IMR-90 (cell line): ENCODE measurements at regions not wholly inside any gene's neighbourhood (a gene's known extent, or its start where the extent isn't known, plus 50 kb on each side); places are given as distances from the start of the nearest gene placed in this dataset.

Source experiments
- ATAC-seq: fragments of 200-7000 bp; cut with Tn5 transposase; 2 replicates; pipeline ENCODE4 v1.9.1; 2020; ENCODE audit warnings: low read depth, mild to moderate bottlenecking, moderate library complexity
- BruUV-seq: library from RNA; stranded (reverse); fragments of 400-500 nt; replicated peaks from 2 replicates; lab custom pipeline; 2021; lab: Mats Ljungman, UMichigan
- CTCF ChIA-PET: fragments of 300-600 bp; formaldehyde crosslinking; extraction: SDS; loops from one replicate; lab custom pipeline; 2021; ENCODE audit warnings: antibody characterized with exemption; lab: Yijun Ruan, JAX
- POLR2A ChIA-PET: fragments of 300-600 bp; sonication (Branson Sonifier 250); formaldehyde crosslinking; loops from one replicate; lab custom pipeline; 2022; ENCODE audit warnings: antibody characterized with exemption; ENCODE audit not compliant: unreplicated experiment; lab: Charles Lee
- DNase-seq: peaks from one replicate; pipeline ENCODE4 v3.0.0; 2013
- H2AFZ ChIP-seq: replicated peaks from 2 replicates; pipeline ENCODE3; 2013; ENCODE audit warnings: low read length, mild to moderate bottlenecking; ENCODE audit not compliant: poor library complexity
- H2AK5ac ChIP-seq: 2 replicates; pipeline ENCODE4 v1.6.1; 2013; ENCODE audit warnings: low read depth, low read length, inconsistent platforms
- H2AK9ac ChIP-seq: replicated peaks from 2 replicates; pipeline ENCODE3; 2013; ENCODE audit warnings: mild to moderate bottlenecking, low read depth, low read length, moderate library complexity; ENCODE audit not compliant: poor library complexity
- H2BK120ac ChIP-seq: 2 replicates; pipeline ENCODE4 v1.6.1; 2013; ENCODE audit warnings: low read depth, low read length, inconsistent platforms
- H2BK15ac ChIP-seq: 3 replicates; pipeline ENCODE4 v1.6.1; 2013; ENCODE audit warnings: low read depth, low read length, inconsistent platforms
- H2BK20ac ChIP-seq: 2 replicates; pipeline ENCODE4 v1.6.1; 2013; ENCODE audit warnings: low read depth, mild to moderate bottlenecking, inconsistent platforms, low read length, moderate library complexity
- H2BK5ac ChIP-seq: 2 replicates; pipeline ENCODE4 v1.6.1; 2013; ENCODE audit warnings: mild to moderate bottlenecking, low read depth, low read length, inconsistent platforms; ENCODE audit not compliant: poor library complexity, severe bottlenecking
- H3K14ac ChIP-seq: replicated peaks from 2 replicates; pipeline ENCODE4 v1.6.1; 2013; ENCODE audit warnings: low read depth, low read length, inconsistent platforms
- H3K18ac ChIP-seq: 2 replicates; pipeline ENCODE4 v1.6.1; 2013; ENCODE audit warnings: low read depth, low read length, control low read depth
- H3K23ac ChIP-seq: 2 replicates; pipeline ENCODE4 v1.6.1; 2013; ENCODE audit warnings: low read depth, low read length, inconsistent platforms
- H3K27ac ChIP-seq: 2 replicates; pipeline ENCODE4 v1.5.1; 2013; ENCODE audit warnings: mild to moderate bottlenecking, control low read depth, low read length; ENCODE audit not compliant: insufficient read depth
- H3K27me3 ChIP-seq: 2 replicates; pipeline ENCODE4 v1.6.1; 2013; ENCODE audit warnings: low read length; ENCODE audit not compliant: control insufficient read depth, insufficient read depth
- H3K36me3 ChIP-seq: 2 replicates; pipeline ENCODE4 v1.6.1; 2013; ENCODE audit warnings: low read length, mixed read lengths; ENCODE audit not compliant: control insufficient read depth, insufficient read depth
- H3K4ac ChIP-seq: 2 replicates; pipeline ENCODE4 v1.6.1; 2013; ENCODE audit warnings: low read depth, low read length, inconsistent platforms
- H3K4me1 ChIP-seq: 2 replicates; pipeline ENCODE4 v1.6.1; 2013; ENCODE audit warnings: low read length, mixed read lengths; ENCODE audit not compliant: control insufficient read depth, insufficient read depth
- H3K4me2 ChIP-seq: 2 replicates; pipeline ENCODE4 v1.6.1; 2013; ENCODE audit warnings: low read depth, mild to moderate bottlenecking, control low read depth, low read length, moderate library complexity
- H3K4me3 ChIP-seq: 2 replicates; pipeline ENCODE4 v1.5.1; 2013; ENCODE audit warnings: low read depth, mild to moderate bottlenecking, control low read depth, low read length, moderate library complexity; ENCODE audit not compliant: insufficient read depth
- H3K56ac ChIP-seq: 2 replicates; pipeline ENCODE4 v1.6.1; 2013; ENCODE audit warnings: low read length, inconsistent platforms; ENCODE audit not compliant: insufficient read depth; ENCODE audit errors: extremely low read depth
- H3K79me1 ChIP-seq, 2 experiments: 2 replicates each; pipeline ENCODE4 v1.6.1; 2013; ENCODE audit warnings: low read length in 2 of 2, inconsistent platforms in 1 of 2, low read depth in 1 of 2
- H3K9ac ChIP-seq: 2 replicates; pipeline ENCODE4 v1.6.1; 2013; ENCODE audit warnings: low read depth, low read length, control low read depth
- H3K9me1 ChIP-seq: 2 replicates; pipeline ENCODE4 v1.6.1; 2013; ENCODE audit warnings: low read length, inconsistent platforms; ENCODE audit not compliant: insufficient read depth
- H3K9me3 ChIP-seq: 2 replicates; pipeline ENCODE4 v1.6.1; 2013; ENCODE audit warnings: low read length; ENCODE audit not compliant: control insufficient read depth, insufficient read depth
- H4K20me1 ChIP-seq: 2 replicates; pipeline ENCODE4 v1.6.1; 2013; ENCODE audit warnings: low read length, inconsistent platforms; ENCODE audit not compliant: insufficient read depth
- H4K5ac ChIP-seq: 2 replicates; pipeline ENCODE4 v1.6.1; 2013; ENCODE audit warnings: mild to moderate bottlenecking, low read depth, low read length, control low read depth
- H4K8ac ChIP-seq, 2 experiments: 2 replicates each; pipeline ENCODE4 v1.6.1; 2013; ENCODE audit warnings: low read depth in 2 of 2, low read length in 2 of 2, control low read depth in 1 of 2, inconsistent platforms in 1 of 2
- H4K91ac ChIP-seq: 2 replicates; pipeline ENCODE4 v1.6.1; 2013; ENCODE audit warnings: low read depth, low read length, inconsistent platforms; ENCODE audit not compliant: insufficient read depth
- BHLHE40 ChIP-seq: fragments of 150-350 bp; IDR thresholded peaks from 2 replicates; pipeline ENCODE4 v1.6.1; 2016; ENCODE audit warnings: mild to moderate bottlenecking, low read depth, low read length
- CEBPB ChIP-seq: IDR thresholded peaks from 2 replicates; pipeline ENCODE4 v1.6.1; 2012; ENCODE audit warnings: low read depth, low read length, improper control_type of control experiment
- CHD1 ChIP-seq: IDR thresholded peaks from 2 replicates; pipeline ENCODE4 v1.6.1; 2012; ENCODE audit warnings: low read depth, low read length, improper control_type of control experiment
- CTCF ChIP-seq: conservative IDR thresholded peaks from 2 replicates; pipeline ENCODE4 v1.5.1; 2012; ENCODE audit warnings: mild to moderate bottlenecking, low read depth, low read length, improper control_type of control experiment
- ELK1 ChIP-seq: fragments of 150-350 bp; IDR thresholded peaks from 2 replicates; pipeline ENCODE4 v1.6.1; 2016; ENCODE audit warnings: low read depth, mild to moderate bottlenecking, low read length, moderate library complexity, borderline replicate concordance
- MAFK ChIP-seq: IDR thresholded peaks from 2 replicates; pipeline ENCODE4 v1.6.1; 2012; ENCODE audit warnings: low read depth, low read length, improper control_type of control experiment
- NFE2L2 ChIP-seq: fragments of 150-350 bp; IDR thresholded peaks from 2 replicates; pipeline ENCODE4 v1.6.1; 2016; ENCODE audit warnings: low read depth, mild to moderate bottlenecking, low read length
- POLR2A ChIP-seq: IDR thresholded peaks from 2 replicates; pipeline ENCODE4 v1.6.1; 2012; ENCODE audit warnings: mild to moderate bottlenecking, low read depth, low read length
- RAD21 ChIP-seq: IDR thresholded peaks from 2 replicates; pipeline ENCODE4 v1.6.1; 2012; ENCODE audit warnings: low read length, improper control_type of control experiment
- RCOR1 ChIP-seq: IDR thresholded peaks from 2 replicates; pipeline ENCODE4 v1.6.1; 2012; ENCODE audit warnings: mild to moderate bottlenecking, low read length, improper control_type of control experiment; ENCODE audit not compliant: insufficient replicate concordance
- RFX5 ChIP-seq: IDR thresholded peaks from 2 replicates; pipeline ENCODE4 v1.8.0; 2012; ENCODE audit warnings: low read depth, mild to moderate bottlenecking, low read length, moderate library complexity
- SMC3 ChIP-seq: fragments of 150-350 bp; IDR thresholded peaks from 2 replicates; pipeline ENCODE4 v1.6.1; 2016; ENCODE audit warnings: low read depth, mild to moderate bottlenecking, antibody characterized with exemption, low read length, moderate library complexity
- USF2 ChIP-seq: fragments of 150-350 bp; IDR thresholded peaks from 2 replicates; pipeline ENCODE4 v1.6.1; 2017; ENCODE audit warnings: mild to moderate bottlenecking, antibody characterized with exemption, low read length, low read depth
- WGBS, 2 experiments: methylation state at CpG; one replicate each; pipeline versions ENCODE4 v1.1.5 to v1.1.7; 2013; ENCODE audit warnings: missing lambda C conversion rate in 2 of 2; ENCODE audit not compliant: insufficient read length in 1 of 2; ENCODE audit errors: extremely low coverage in 2 of 2; 5-methylcytosine and 5-hydroxymethylcytosine counted together
- dilution Hi-C: fragments of 300-500 bp; cut with HindIII; formaldehyde crosslinking; loops from one replicate; pipeline ENCODE4 v1.14.3; 2018; ENCODE audit warnings: low sequenced_read_pairs; ENCODE audit not compliant: unreplicated experiment
- in situ Hi-C: fragments of 300-500 bp; cut with MboI; formaldehyde crosslinking; loops from 3 replicates; pipeline ENCODE4 v1.14.3; 2019; ENCODE audit warnings: low sequenced_read_pairs, inconsistent platforms, mixed read lengths
- intact Hi-C: fragments of 100-400 bp; cut with micrococcal nuclease; formaldehyde crosslinking; loops from 2 replicates; pipeline ENCODE4 v1.10.0; 2022

- POLR2A ChIA-PET = no interaction called here
- Histone ChIP-seq H3K14ac (no peak overlapping the region; the same call in 1 of the 2 replicates), H3K27ac (no peak overlapping the region), H2AK5ac (peak overlapping the region; percentile 20), H3K9me3 (peaks cover 11% of the 10 kb centered on the region), H3K23ac (no peak overlapping the region), H2AK9ac (no peak overlapping the region), H3K9ac (no peak overlapping the region), H3K4me3 (no peak overlapping the region), H3K27me3 (no peaks in the 10 kb centered on the region), H3K4me1 (peaks cover 5% of the 10 kb centered on the region; the same call in 1 of the 2 replicates), H3K9me1 (peaks cover 2% of the 10 kb centered on the region; the same call in 1 of the 2 replicates), H4K91ac (no peak overlapping the region), H4K20me1 (no peaks in the 10 kb centered on the region), H2BK20ac (peak overlapping the region; percentile 76; the same call in 1 of the 2 replicates), H2BK120ac (peak overlapping the region; percentile 83), H2BK5ac (no peak overlapping the region), H3K79me1 (no peaks in the 10 kb centered on the region), H4K5ac (no peak overlapping the region), H3K56ac (no peak overlapping the region), H3K18ac (0 out of 2 replicates have a peak overlapping the region, but pooled peaks have one; percentile 65), H2BK15ac (peak overlapping the region; percentile 16; the same call in 1 of the 3 replicates), H3K4me2 (peak overlapping the region; percentile 14; the same call in 1 of the 2 replicates), H3K4ac (peak overlapping the region; percentile 59; the same call in 1 of the 2 replicates), H4K8ac (no peak overlapping the region; a peak in 1 of 4 replicates), H3K36me3 (no peaks in the 10 kb centered on the region), H2AFZ (no peak overlapping the region)
- TF ChIP-seq RCOR1 (no peak), POLR2A (no peak), USF2 (no peak), BHLHE40 (no peak), SMC3 (no peak), MAFK (no peak), CHD1 (no peak), RAD21 (no peak), ELK1 (no peak), CEBPB (no peak), NFE2L2 (no peak), RFX5 (no peak), CTCF (no peak)
- ATAC-seq = peak; percentile 52; the same call in 1 of the 2 replicates
- WGBS, 2 experiments = 40% methylated on average over 2 of the region's 5 CpGs; no CpG with 5 or more reads in 1 of the 2 experiments
- intact Hi-C loops = no loop called here
- no TSS peak for BruUV-seq
- DNase-seq = peak; percentile 73
- dilution Hi-C loops = no loop called here
- CTCF ChIA-PET = no interaction called here
- in situ Hi-C loops = no loop called here
These were observed 306.7 kb downstream of the NR2F1-AS1 start for GRCh38 chr5:93274291-93274690.
